Fibroblast of pulmonary artery (primary cell): ENCODE measurements at regions not wholly inside any gene's neighbourhood (a gene's known extent, or its start where the extent isn't known, plus 50 kb on each side); places are given as distances from the start of the nearest gene placed in this dataset.
A peak's percentile ranks its signal among the peaks of the same experiment; 100 is the strongest.

Experiments used
- DNase-seq: peaks from one replicate; pipeline ENCODE4 v3.0.0-alpha.2; 2010; ENCODE audit warnings: low read depth
- H3K4me3 ChIP-seq: replicated peaks from 2 replicates; pipeline ENCODE4 v1.5.1; 2011; ENCODE audit warnings: low read depth, mild to moderate bottlenecking, control low read depth, low read length, moderate library complexity
- CTCF ChIP-seq: IDR thresholded peaks from 2 replicates; pipeline ENCODE4 v1.5.1; 2011; ENCODE audit warnings: mild to moderate bottlenecking, control low read depth, low read length, inconsistent platforms; ENCODE audit errors: missing control alignments

GRCh38 chr3:159607856-159608255, 380.8 kb upstream of the IL12A start:
- no peak overlapping the region for H3K4me3 ChIP-seq
- TF ChIP-seq CTCF: no peak
- DNase-seq: no peak

- H3K4me3 ChIP-seq: no peak overlapping the region
- no peak for DNase-seq
- no peak for TF ChIP-seq CTCF
Measured at GRCh38 chr3:159608311-159608710, 380.3 kb upstream of the IL12A start.

GRCh38 chr3:159609625-159610024, 379.0 kb upstream of the IL12A start:
- TF ChIP-seq CTCF: no peak
- DNase-seq: no peak
- H3K4me3 ChIP-seq: no peak overlapping the region

DNA sequence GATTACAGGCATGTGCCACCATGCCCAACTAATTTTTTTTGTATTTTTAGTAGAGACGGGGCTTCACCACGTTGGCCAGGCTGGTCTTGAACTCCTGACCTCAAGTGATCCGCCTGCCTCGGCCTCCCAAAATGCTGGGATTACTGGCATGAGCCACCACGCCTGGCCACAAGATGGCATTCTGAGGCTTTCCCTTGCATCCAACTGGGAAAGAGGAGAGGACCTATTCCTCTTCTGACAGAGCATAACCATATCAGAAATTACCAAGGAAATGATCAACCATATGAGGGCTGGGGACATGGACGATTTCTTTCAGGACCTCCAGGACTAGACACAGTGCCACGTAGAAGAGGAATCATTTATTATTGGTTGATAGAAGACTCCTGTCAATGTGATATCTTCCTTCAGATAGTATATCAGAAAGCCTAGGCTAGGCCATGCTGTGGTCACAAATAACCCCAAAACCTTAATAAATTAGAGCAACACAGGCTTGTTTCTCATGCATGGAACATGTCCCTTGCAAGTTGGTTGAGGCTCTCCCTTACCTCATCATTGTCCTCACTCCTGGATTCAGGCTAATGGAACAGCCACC, 372.3 kb upstream of the IL12A start:
- DNase-seq: peak; percentile 66
- no peak overlapping the region for H3K4me3 ChIP-seq
- TF ChIP-seq CTCF: peak; percentile 64

GRCh38 chr3:159619341-159619885, 369.2 kb upstream of the IL12A start:
- TF ChIP-seq CTCF: no peak
- DNase-seq: peak; percentile 47
- no peak overlapping the region for H3K4me3 ChIP-seq

GRCh38 chr3:159620281-159620680, 368.4 kb upstream of the IL12A start:
- no peak for TF ChIP-seq CTCF
- H3K4me3 ChIP-seq: no peak overlapping the region
- no peak for DNase-seq

GRCh38 chr3:159620873-159621272, 367.8 kb upstream of the IL12A start:
- peak; percentile 66 for DNase-seq
- no peak for TF ChIP-seq CTCF
- no peak overlapping the region for H3K4me3 ChIP-seq
